ENCODE measurements at regions not wholly inside any gene's neighbourhood (a gene's known extent, or its start where the extent isn't known, plus 50 kb on each side); places are given as distances from the start of the nearest gene placed in this dataset.
A peak's percentile ranks its signal among the peaks of the same experiment; 100 is the strongest.
"Not testable (repeated sequence)": the region's sequence is repeated elsewhere in the genome, so short reads cannot be mapped to it uniquely, and the experiment has no call there.

DNA sequence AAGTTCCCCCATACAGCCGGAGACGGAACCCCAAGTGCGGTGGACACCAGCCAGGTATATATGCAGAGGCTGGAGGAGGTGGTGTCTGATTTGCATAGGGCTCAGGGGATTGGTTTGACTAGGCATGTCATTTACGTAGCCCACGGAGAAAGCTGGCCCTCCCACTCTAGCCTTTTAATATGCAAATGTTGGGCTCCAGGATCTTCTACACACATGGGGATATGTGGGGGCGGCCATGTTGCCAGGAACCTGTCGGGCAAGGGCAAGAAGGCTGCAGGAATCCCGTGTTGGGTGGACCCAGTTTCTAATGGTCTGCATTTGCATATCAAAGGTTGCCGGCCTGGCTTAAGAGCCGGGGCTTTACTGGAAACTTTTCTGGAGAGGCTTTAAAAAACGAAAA, 57.4 kb downstream of the FTHL17 start:
- DNase-seq = not testable (repeated sequence)

DNA sequence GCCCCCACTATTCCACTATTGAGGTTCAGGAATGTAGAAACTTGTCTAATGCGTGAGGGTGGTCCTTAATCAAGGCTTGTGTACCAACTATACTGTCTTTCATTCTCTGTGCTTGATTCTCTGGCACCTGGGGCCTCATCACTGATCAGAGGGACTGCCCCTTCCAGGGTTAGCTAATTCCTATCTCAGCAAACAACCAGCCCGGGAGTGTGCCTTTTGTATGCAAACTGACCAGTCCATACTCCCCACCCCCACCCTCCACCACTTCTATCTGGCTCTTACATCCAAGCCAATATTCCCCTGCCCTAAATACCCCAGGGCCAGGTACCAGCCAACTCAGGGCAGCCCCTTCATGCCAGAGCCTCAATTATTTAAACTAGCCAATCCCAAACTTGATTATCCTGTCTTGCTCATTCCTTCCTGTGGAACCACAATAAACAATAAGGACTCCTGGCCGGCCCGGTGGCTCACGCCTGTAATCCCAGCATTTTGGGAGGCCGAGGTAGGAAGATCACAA, 59.3 kb downstream of the FTHL17 start:
- no peak for DNase-seq

DNA sequence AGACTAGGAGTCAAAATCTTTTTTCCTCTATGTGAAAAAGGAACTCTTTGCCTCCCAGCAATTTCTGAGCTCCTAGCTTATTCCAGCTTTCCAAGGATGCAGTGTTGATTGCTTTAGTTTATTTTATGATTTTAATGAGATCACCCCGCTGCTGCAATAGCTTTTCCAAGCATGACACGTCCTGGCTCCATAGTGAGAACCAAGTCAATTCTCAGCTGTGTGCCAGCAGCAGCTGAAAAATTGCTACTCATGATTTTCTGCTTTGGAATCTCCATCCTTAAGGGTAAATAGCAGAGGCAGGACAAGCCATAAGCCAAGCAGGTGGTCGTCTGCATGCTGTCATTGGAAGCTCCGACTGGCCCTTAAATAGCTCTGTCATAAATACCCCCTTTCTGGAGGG, 64.5 kb downstream of the FTHL17 start:
- DNase-seq = no peak

DNA sequence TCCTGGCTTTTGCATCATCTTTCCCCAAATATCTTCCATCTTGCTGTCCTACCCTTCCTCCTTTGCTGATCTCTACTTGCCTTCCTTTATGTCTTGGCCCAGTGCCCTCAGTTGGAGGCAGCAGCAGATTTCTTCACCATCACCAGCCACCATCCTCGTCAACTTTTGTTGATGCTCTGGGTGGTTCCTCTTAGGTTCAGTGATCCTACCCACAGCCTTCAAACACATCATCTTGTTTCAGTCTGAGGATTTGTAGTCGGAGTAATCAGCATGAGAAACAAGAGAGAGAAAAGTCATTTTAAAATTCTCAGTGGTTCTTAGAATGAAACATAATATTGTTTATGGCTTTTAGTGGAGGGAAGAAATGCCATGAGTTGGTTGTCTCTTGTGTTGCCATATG, 65.8 kb downstream of the FTHL17 start:
- DNase-seq = no peak

DNA sequence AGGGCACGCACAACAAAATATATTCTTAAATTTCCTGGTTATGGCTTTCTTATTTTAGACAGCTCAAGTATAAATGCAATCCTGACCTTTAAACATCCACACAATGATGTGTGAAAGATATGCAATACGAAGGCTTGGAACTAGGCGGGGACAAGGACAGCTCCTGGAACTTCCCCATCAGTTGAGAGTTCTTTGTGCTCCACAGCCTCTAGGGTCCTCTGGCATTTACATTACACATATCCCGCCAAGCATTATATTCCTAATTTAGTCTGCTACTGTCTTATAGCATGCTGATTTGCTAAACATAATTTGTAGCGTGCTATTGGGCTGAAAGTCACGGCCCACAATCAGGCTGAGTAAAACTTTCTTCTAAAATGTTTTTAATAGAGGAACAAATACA, 74.4 kb downstream of the FTHL17 start:
- DNase-seq = no peak

DNA sequence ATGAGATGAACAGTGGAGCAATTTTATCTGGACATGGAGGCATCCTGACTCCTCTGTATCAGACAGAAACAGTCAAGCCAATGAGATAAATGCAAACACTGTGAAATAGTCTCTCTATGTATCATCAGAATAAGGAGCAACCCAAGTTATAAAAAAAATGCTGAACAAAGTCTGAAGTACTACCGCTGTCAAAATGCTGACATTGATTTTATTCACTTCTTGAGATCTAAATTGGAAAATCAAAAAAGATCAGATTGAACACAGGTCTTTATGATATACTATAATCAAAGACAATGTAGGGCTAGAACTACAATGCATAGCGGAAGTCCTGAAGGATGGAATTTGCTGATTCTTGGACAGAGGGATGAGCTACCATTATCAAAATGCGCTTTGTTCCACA, 76.1 kb downstream of the FTHL17 start:
- no peak for DNase-seq

DNA sequence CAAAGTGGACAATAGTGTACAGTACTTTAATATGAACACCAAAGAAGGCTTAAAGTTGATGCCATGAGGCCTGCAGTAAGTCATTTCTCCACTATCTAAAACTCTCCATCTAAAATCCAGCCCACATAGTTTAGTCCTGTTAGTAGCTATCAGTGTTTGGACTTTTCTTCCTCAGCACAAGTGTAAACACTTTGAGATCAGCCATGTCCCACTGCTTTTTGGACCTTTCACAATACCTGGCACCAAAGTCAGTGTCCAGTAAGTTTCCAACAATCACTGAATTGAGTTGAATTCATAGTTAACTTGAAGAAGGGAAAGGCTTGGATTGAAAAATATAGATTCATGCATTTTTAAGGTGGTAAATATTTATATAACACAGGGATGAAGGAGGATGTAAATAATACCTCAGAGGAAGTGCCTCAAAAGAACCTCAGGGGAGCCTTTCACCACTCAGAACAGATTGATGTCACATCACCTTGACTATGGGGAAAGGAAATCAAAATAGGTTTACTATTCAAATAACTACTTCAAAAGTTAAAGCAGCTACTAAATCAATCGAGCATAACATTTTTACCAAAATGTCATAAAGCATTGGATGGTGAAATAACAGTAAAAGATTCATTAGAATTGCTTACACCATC, 76.7 kb downstream of the FTHL17 start:
- DNase-seq = no peak

DNA sequence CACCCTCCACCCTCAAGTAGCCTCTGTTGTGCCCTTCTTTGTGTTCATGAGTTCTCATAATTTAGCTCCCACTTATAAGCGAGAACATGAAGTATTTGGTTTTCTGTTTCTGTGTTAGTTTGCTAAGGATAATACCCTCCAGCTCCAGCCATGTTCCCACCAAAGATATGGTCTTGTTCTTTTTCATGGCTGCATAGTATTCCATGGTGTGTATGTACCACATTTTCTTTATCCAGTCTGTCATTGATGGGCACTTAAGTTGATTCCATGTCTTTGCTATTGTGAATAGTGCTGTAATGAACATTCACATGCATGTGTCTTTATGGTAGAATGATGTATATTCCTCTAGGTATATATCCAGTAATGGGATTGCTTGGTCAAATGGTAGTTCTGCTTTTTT, 77.8 kb downstream of the FTHL17 start:
- DNase-seq = not testable (repeated sequence)

DNA sequence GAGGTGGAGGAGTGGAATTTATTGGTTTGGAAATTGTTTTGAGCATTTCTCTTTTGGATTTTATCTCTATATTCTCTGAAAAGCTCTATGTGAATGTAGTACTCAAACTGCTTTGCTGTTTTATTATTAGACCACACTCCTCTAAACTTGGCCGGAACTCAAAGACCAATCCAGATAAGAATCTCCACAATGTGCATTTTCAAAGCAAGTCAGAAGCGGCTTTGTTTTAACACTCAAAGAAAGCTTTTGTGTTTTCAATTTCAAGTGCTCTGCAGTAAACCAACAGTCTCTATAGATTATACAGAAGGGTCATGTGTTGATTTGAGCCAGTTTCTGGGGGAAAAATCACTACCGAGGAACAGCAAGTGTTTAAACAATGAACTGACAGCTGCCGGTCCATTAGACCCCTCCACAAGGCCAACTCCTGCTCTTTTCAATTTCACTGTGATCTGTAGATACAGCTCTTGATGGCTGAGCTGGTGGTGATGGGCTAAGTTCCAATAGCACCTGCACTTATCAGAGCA, 79.4 kb downstream of the FTHL17 start:
- DNase-seq = no peak

DNA sequence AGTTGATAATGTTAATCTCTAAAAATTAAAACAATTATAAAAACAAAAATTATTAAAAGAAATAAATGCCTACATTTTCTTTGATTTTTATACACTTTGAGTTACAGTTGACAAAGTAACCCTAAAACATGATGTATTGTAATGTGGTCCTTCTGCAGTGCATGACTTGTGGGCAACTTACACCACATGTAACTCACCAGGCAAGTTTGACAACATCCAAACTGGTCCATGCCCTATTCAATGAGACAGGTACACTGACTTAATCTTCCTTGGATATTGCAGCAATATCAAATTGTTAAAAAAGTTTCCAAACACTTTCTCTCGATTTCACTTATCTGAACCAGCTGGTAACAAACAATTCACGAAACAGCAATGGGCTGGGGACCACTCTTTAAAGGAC, 81.5 kb downstream of the FTHL17 start:
- no peak for DNase-seq

DNA sequence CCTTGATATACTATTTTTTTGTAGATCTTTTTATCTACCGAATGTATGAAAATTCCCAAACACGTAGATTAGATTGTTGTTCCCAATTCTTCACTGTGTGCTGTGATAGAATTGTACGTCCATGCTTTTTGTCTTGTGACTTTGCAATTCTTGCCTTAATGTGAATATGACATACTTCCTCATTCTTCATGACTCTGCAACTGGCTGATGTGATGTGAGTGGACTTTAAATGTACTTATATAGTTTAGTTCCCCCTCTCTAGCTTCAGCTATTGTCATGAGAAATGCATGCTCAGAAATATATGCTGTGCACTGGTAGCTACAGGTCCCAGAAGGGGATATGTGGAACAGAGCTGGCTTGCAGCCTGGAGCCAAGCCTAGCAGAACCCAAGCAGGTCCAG, 89.4 kb downstream of the FTHL17 start:
- peak; percentile 8 to 44 (median 34) for DNase-seq

DNA sequence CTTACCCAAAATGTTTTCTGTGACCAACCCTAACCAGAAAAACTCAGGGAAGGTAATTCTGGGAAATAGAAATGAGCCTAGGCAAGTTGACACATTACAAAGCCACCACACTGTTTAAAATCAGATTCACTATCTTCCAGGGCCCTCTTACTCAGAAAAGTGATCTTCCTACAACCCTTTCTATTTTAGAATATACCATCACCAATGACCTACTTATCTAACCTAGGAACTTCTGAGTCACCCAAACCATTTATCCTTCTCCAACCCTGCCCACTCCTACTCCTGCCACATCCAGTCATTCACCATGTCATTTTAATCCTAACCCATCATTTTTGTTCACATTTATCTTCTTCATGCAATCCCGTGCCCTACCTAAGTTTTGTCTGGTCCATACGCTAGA, 89.9 kb downstream of the FTHL17 start:
- DNase-seq = peak; percentile 14 to 49 (median 37)

DNA sequence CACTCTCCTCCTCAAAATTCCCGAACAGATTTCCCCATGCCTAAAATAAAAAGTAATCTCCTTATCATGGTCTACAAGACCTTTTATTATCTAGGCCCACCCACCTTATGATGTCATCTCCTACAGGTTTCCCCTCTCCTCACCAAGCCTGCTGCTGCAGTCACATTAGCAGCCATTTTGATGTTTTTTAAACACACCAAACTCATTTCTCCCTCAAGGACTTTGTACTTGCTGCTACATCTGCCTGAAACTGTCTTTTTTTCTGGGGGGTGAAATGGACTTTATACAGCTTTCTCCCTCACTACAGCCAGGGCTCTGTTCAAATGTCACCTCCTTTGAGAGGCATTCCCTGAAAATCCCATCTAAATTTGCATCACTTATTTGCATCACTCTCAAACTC, 90.2 kb upstream of the TAB3 start:
- no peak for DNase-seq

DNA sequence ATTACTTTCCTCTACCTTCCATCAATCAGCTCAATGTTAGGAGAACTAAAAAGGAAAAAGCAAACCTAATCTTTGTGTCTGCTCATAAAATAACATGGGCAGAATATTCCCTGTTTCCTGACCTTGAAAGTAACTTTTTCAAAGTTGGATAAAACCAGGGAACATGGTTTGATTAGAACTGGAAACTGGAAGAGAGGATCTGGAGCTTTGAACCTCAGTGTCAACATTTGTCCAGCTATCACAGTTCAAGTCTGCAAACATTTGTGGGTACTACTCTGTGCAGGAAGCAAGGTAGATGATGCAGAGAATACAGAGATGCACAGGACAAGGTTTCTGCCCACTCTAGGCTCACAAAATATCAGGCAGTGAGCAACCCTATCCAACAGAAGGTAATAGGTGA, 86.4 kb upstream of the TAB3 start:
- DNase-seq = no peak

DNA sequence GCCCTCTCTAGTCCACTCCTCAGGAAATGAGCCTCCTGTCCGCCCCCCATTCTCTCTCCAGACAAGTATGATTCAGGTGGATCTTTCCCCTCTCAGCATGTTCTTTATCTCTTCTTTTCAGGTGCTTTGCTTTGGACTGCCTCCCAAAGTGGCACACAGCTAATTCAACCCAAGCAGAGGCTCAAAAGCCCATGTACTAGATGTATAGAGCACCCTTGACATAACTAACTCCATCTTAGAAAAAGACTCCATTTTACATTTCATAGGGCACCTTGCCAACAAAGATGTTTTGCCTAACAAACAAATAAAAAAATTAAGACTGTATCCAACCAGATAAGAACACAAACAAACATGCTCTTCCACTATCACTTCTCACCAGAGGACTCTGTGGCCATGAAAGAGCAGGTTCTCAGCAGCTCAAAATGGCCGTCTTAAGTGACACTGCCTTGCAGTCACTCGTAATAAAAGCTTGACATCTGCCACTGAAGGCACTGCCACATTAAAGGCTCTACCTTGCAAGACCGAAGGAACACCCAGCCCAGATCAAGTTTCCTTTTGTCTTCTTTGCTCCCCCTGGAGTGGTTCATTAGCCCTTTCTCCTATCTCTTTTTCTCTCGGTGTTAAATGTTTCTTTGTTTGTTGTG, 84.9 kb upstream of the TAB3 start:
- DNase-seq = no peak

DNA sequence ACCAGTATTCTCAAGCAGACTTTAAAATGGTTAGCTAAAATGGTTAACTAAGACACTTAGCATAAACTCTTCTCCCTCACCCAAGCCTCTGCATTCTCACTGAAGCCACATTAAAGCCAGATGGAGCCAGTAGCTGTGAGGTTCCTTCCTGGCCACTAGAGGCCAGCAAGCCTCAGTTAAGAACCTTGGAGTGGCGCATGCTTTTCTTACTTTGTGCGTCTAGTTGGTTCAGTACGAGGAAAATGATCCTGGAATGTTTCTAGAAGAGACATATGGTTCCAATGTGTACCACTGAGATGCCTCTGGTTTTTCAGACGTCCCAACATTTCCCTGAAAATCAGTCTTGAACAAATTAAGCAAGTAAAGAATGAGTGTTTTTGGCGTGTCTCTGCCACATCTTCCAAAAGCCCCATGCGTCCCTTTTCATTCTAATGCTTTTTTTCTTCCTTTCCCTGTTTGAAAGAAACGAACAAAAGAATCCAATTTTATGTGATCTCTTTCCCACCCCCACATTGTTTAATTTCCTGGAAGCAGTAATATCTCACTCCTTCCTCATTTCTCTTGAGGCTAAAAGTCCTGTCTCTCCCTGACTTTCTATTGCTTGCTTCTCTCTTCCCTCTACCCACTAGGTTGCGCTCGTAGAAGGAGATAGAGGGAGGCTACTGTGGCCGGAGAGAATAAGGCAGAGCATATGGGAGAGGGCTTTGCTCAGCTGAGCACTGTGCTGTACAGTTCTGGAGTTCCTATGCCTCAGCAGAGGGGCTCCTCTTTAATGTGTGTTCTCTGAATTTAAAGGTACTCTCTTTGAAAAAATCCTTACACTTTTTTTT, 82.9 kb upstream of the TAB3 start:
- peak; percentile 41 to 53 (median 48) for DNase-seq

DNA sequence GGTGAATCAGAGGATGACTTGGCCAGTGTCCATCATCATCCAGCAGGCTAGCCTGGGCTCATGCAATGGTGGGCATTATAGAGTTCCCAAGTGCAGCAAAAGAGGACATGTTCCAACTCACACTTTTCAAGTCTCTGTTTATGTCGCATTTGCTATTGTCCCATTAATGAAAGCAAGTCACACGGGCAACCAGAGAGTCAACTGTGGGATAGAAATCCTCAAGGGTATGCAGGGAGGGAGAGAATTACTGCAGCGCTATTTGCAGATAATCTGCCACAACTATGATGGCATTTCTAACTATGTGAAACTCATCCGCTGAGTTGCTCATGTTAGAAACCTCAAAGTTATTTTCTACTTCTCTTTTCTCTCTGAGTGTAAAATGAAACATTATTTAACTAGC, 78.5 kb upstream of the TAB3 start:
- DNase-seq = peak in 1 of 3 donors; percentile 8

DNA sequence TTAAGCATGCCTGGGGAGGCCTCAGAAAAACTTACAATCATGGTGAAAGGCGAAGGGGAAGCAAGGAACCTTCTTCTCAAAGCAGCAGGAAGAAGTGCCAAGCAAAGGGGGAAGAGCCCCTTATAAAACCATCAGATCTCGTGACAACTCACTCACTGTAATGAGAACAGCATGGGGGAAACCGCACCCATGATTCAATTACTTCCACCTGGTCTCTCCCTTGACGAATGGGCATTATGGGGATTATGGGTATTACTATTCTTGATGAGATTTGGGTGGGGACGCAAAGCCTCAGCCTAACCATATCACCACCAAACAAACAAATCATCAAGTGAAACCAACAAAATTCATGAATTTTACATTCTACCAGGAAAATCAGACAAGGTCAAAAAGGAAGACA, 76.7 kb upstream of the TAB3 start:
- DNase-seq = no peak

DNA sequence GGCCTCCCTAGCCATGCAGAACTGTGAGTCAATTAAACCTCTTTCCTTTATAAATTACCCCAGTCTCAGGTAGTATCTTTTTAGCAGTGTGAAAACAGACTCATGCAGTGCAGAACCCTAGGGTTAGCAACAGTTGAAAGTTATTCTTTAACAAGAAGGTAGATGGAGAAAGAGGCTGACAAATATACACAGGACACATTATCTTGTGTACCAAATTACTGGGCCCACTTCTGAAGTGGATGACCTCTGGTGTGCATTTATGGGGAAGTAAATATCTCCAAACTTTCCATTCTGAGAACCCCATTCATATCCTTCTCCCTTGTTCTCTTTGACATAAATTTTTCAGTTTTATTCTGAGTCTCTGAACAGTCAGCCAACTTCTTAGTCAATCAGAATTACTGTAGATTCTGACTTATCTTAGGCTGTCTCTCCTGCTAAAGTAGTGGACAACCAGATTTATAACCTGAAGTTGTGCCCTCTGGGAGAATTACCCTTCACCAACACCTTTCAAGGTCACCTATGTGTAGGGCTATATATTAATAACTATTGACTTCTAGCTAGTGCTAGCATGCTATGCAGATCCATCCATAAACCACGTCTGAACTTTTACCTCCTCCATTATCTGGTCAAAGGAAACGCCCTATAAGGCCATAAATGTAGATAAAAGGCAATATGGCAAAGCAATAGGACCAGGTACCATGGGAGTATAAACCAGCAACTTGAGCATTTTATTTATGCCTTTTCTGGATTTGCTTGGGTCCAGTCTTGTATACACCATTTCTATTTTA, 72.5 kb upstream of the TAB3 start:
- no peak for DNase-seq

DNA sequence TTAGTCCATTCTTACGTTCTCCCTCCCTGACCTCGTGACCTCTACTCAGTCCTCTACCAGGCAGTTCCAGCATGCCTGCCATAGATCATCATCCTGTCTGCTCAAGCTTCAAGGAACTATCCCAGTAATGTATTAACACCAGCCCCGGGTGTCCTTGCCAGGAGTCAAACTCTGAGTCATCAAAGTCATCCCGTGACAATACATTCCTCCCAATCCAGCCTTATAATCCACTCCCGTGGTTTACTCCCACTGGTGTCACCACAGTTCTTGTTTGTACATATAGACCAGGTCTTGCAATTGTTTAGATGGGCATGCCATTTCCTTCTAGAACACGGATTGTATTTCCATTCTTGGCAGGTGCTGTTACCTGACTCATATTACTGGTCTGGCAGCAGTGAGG, 68.7 kb upstream of the TAB3 start:
- no peak for DNase-seq

DNA sequence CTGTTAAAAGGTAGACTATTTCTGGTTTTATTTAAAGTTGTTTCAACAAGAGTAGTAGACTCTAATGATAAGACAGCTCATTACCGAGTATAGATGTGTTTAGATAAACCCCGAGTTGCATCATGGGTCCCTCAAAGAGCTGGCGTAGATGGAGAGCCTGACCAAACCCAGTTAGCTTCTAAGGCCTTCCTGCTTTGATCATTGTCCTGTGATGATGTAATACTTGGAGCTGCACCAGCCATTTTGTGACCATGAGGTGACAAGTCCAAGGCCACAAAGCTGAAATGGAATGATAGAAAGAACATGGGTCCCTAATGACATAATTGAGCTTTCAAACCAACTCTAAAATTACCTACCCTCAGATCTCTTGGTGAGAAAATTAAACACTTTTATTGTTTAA, 66.6 kb upstream of the TAB3 start:
- DNase-seq = no peak

DNA sequence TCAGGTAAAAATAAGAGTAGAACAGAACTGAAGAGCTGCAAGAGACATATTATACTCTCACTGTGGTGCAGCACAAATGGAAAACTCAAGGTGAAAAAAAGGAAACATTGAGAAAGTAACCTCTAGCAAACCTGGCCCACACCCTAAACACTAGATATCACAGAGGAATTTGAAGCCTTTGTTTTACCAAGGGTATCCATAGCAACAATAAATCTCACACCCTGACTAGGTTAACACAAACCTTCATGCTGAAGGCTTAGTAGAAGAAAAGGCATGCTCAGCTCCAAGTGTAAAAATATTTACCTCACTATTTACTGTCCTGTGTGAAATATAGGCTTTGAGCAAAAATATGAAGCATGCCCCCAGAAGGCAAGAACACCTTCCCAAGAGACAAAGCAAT, 61.9 kb upstream of the TAB3 start:
- DNase-seq = no peak

DNA sequence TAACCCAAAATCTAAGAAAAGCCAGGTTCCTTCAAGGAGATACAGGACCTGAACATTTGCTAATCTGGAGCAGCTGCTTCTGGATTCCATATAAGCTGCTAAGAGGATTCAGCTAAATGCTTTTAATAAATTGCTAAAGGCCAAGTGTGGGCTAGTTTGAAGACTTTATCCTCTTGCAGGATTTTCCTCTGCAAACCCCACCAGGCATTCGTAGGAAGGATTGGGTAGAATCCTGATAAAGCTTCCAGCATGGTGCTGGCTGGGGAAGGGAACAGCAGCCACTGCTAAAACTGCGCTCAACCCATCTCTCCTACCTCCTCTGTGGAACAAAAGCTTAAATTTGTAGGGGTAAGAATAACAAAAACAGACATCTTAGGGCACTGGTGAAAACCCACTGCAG, 61.3 kb upstream of the TAB3 start:
- DNase-seq = no peak
